Activated CD8-positive, alpha-beta T cell treated with anti-CD3 and anti-CD28 coated beads for 36 hours (primary cell): ENCODE measurements at regions not wholly inside any gene's neighbourhood (a gene's known extent, or its start where the extent isn't known, plus 50 kb on each side); places are given as distances from the start of the nearest gene placed in this dataset.

Experiments
- ATAC-seq: fragments of 200-7000 bp; cut with Tn5 transposase; one replicate; pipeline ENCODE4 v1.10.0; 2021; ENCODE audit warnings: mild to moderate bottlenecking, moderate library complexity
- CTCF ChIA-PET: fragments of 350-600 bp; sonication (Branson Sonifier 250); formaldehyde crosslinking; loops from one replicate; lab custom pipeline; 2021; ENCODE audit warnings: antibody characterized with exemption; lab: Charles Lee
- POLR2A ChIA-PET: fragments of 350-600 bp; sonication (Branson Sonifier 250); formaldehyde crosslinking; loops from one replicate; lab custom pipeline; 2021; ENCODE audit warnings: antibody characterized with exemption; lab: Charles Lee
- DNase-seq: peaks from one replicate; pipeline ENCODE4 v3.0.0-alpha.2; 2020
- H3K27ac Mint-ChIP-seq: one replicate; pipeline ENCODE4 v1.8.0; 2021; ENCODE audit warnings: mild to moderate bottlenecking, mixed read lengths
- H3K27me3 Mint-ChIP-seq: one replicate; pipeline ENCODE4 v1.8.0; 2021; ENCODE audit warnings: mixed read lengths
- H3K36me3 Mint-ChIP-seq: one replicate; pipeline ENCODE4 v1.8.0; 2021; ENCODE audit warnings: low read depth, mixed read lengths
- H3K4me1 Mint-ChIP-seq: one replicate; pipeline ENCODE4 v1.8.0; 2021; ENCODE audit warnings: low read depth, mixed read lengths
- H3K4me3 Mint-ChIP-seq: one replicate; pipeline ENCODE4 v1.8.0; 2021; ENCODE audit warnings: mild to moderate bottlenecking, moderate library complexity, mixed read lengths
- H3K9me3 Mint-ChIP-seq: one replicate; pipeline ENCODE4 v1.8.0; 2021; ENCODE audit warnings: mixed read lengths
- intact Hi-C: fragments of 100-400 bp; cut with micrococcal nuclease; formaldehyde crosslinking; loops from one replicate; pipeline ENCODE4 v1.10.0; 2022
- TF ChIP-seq, protein P1 (sequence below): fragments of 200-600 bp; IDR thresholded peaks from one replicate; pipeline ENCODE4 v1.8.0; 2022; ENCODE audit warnings: antibody characterized with exemption, mild to moderate bottlenecking

DNA sequence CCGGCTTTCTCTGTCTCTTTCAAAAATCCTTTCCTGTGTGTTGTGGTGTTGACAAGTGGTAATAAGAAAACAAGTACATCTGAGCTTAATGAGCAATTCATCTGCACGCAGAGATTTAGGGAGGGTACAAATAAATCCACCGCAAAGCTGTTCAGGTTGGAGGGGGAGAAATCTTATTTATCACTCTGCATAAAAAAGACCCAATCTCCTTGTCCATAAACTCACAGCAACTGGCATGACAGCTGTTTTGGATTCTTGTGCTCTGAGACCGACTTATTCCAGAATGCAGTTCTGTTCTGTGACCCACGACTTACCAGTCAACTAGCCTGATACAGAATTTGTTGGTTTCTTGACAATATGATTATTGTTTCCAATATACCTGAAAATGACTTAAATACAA is 380.1 kb downstream of the SOX11 start:
- CTCF ChIA-PET = no interaction called here
- DNase-seq = no peak
- H3K27ac Mint-ChIP-seq = no peak overlapping the region
- POLR2A ChIA-PET = no interaction called here
- intact Hi-C loops = no loop called here
- no peak overlapping the region for H3K4me3 Mint-ChIP-seq
- TF ChIP-seq, protein P1, sequence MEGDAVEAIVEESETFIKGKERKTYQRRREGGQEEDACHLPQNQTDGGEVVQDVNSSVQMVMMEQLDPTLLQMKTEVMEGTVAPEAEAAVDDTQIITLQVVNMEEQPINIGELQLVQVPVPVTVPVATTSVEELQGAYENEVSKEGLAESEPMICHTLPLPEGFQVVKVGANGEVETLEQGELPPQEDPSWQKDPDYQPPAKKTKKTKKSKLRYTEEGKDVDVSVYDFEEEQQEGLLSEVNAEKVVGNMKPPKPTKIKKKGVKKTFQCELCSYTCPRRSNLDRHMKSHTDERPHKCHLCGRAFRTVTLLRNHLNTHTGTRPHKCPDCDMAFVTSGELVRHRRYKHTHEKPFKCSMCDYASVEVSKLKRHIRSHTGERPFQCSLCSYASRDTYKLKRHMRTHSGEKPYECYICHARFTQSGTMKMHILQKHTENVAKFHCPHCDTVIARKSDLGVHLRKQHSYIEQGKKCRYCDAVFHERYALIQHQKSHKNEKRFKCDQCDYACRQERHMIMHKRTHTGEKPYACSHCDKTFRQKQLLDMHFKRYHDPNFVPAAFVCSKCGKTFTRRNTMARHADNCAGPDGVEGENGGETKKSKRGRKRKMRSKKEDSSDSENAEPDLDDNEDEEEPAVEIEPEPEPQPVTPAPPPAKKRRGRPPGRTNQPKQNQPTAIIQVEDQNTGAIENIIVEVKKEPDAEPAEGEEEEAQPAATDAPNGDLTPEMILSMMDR = no peak
- H3K4me1 Mint-ChIP-seq = no peaks in the 10 kb centered on the region
- no peaks in the 10 kb centered on the region for H3K9me3 Mint-ChIP-seq
- no peak for ATAC-seq
- no peaks in the 10 kb centered on the region for H3K27me3 Mint-ChIP-seq
- H3K36me3 Mint-ChIP-seq = no peaks in the 10 kb centered on the region

DNA sequence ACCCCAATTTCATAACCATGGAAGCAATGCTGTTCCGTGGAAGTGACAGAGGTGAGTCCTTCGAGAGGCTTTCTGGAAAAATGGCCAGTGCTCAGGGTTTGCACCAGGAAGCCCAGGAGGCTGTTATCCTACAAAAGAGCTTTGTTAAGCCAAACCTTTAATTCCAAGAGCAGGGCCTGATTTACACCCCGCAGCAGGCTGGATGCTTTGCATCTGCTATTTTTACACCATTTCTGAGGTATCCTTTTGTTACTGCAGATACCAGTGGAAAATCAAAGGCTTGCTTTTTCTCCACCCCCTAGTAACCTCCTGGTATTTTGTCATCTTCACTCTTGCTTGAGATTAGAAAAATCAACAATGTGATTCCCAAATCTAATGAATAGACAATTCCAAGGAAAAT is 380.6 kb downstream of the SOX11 start:
- Mint-ChIP-seq H3K4me1 (no peaks in the 10 kb centered on the region), H3K4me3 (no peak overlapping the region), H3K27ac (no peak overlapping the region), H3K9me3 (no peaks in the 10 kb centered on the region), H3K36me3 (no peaks in the 10 kb centered on the region), H3K27me3 (no peaks in the 10 kb centered on the region)
- TF ChIP-seq, protein P1 = no peak
- CTCF ChIA-PET = no interaction called here
- intact Hi-C loops = no loop called here
- ATAC-seq (no peak), DNase-seq (no peak)
- POLR2A ChIA-PET = no interaction called here

DNA sequence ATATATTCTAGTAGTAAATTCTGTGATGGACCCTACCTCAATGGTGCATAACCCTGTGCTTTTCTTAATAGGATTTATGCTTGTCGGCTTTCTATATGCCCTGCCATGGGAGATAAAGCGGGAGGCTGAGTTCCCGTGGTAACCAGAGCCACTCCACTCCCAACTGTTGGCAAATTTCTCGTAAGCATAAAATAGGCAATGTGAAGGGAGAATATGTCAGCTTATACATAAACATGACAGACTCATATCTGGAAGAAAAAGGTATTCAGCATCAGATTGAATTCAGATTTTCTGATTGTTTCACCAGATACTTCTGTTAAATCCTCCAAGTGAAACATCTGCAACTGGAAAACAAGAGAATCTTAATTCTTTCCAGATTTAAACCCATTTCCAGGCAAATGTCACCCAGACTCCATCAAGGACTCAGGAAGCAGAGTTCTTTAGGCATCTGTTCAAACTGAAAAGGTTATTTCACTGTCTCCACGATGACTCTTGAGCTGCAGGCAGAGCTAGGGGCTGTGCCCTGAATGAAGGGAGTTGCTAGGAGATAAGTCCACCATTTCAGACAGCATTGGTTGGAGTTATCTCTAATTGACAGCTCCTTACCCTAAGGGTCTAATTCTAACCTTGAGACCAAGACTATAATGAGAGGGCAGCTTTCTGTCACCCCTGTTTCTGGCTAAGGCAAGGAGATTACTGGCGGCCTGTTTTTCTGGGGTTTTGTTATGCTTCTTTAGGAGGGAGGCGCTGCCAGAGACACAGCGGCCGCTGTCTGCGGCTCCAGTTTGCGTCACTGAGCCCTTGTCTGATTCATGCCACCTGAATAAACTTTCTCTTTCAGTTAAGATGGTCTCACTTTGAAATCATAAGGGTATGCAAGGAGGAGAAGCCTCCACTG is 381.3 kb downstream of the SOX11 start:
- ATAC-seq (no peak), DNase-seq (no peak)
- TF ChIP-seq, protein P1 = no peak
- H3K9me3 Mint-ChIP-seq = no peaks in the 10 kb centered on the region
- intact Hi-C loops = no loop called here
- H3K36me3 Mint-ChIP-seq = no peaks in the 10 kb centered on the region
- POLR2A ChIA-PET = no interaction called here
- no peaks in the 10 kb centered on the region for H3K4me1 Mint-ChIP-seq
- H3K27ac Mint-ChIP-seq = no peak overlapping the region
- no peak overlapping the region for H3K4me3 Mint-ChIP-seq
- CTCF ChIA-PET = no interaction called here
- H3K27me3 Mint-ChIP-seq = no peaks in the 10 kb centered on the region

DNA sequence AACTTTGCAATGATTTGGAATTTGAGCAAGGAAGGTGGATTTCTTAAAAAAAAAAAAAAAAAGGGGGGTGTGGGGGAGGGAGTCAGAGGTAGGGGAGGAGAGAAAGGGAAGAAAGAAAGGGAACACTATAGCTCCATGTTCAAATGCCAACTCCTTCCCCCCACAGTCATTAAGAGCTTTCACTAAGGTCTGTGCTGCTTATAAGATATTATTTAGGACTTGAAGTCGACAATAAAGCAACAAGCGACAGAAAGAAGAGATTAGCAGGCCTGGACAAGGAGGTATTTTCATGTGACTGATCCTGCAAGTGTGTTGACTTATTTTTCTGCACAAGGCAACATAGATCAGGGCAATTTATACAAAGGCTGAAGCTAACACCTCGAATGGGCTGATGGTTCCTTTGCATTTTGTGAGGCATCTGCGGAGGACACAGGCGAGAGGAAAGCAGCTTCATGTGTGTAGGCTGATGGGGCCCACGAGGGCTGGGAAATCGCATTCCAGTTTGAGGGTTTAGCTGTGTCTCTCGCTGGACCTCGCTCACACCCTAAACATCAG is 382.0 kb downstream of the SOX11 start:
- ATAC-seq (no peak), DNase-seq (no peak)
- CTCF ChIA-PET = no interaction called here
- no peaks in the 10 kb centered on the region for H3K4me1 Mint-ChIP-seq
- H3K4me3 Mint-ChIP-seq = no peak overlapping the region
- no peaks in the 10 kb centered on the region for H3K27me3 Mint-ChIP-seq
- TF ChIP-seq, protein P1 = no peak
- POLR2A ChIA-PET = no interaction called here
- H3K9me3 Mint-ChIP-seq = no peaks in the 10 kb centered on the region
- no peaks in the 10 kb centered on the region for H3K36me3 Mint-ChIP-seq
- intact Hi-C loops = no loop called here
- no peak overlapping the region for H3K27ac Mint-ChIP-seq

DNA sequence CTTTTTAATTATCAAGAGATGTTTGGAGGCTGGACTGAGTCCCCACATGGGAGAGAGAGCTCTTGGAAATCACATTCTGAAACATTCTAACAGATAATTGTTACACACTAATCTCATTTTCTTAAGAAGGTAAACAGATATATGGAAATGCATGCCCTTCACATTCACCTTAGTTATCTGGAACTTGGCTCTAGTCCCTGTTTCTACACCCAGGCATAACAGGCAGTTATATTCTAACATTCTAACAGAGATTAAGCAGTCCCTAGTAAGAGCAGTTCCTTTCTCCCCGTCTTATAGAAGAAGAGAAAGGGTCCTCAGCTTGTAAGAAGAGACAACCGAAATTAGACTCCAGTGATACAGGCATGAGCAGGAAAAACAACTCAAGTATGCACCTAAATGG is 385.4 kb downstream of the SOX11 start:
- no peaks in the 10 kb centered on the region for H3K4me1 Mint-ChIP-seq

More for the DNA sequence above, 385.4 kb downstream of the SOX11 start:
- CTCF ChIA-PET = no interaction called here
- no peaks in the 10 kb centered on the region for H3K9me3 Mint-ChIP-seq
- H3K36me3 Mint-ChIP-seq = no peaks in the 10 kb centered on the region
- POLR2A ChIA-PET = interaction anchor here (0.7 kb wide), 1 partner anchor 237 kb away, joined by 3 read pairs; no protein-coding TSS in a partner anchor
- H3K27me3 Mint-ChIP-seq = no peaks in the 10 kb centered on the region
- no peak overlapping the region for H3K27ac Mint-ChIP-seq
- H3K4me3 Mint-ChIP-seq = no peak overlapping the region
- no peak for DNase-seq
- ATAC-seq = no peak
- TF ChIP-seq, protein P1 = no peak
- intact Hi-C loops = no loop called here
